ENCODE measurements at regions not wholly inside any gene's neighbourhood (a gene's known extent, or its start where the extent isn't known, plus 50 kb on each side); places are given as distances from the start of the nearest gene placed in this dataset.

DNA sequence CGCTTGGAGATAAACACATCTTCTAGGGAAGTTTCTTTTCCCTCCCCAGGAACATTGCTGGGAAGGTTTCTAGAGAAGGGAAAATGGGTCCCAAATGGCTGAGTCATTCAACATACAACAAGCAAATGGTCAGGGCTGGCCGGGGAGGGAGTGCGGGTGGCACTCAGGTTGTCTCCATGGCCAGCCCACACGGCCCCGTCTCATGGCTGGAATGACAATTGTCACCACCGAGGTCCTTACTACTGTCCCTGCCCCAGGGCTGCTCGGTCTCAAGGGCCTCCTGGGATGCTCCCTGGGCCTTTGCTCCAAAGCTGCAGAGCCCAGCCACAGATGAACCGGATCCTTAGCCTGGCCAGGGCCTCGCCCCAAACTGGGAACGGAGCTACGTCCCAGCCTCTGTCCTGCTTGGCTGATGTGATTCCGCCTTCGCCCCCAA, 121.9 kb downstream of the FGF18 start:
- Histone ChIP-seq H2AFZ (ENCODE audit: insufficient read depth, low read depth, low read length, poor library complexity, severe bottlenecking) (no peak overlapping the region), H3K27ac (ENCODE audit: low read length in 2 of 2) (no peak overlapping the region), H3K27me3 (replicated peaks in 1 of 4; ENCODE audit: control extremely low read depth in 1 of 4, control insufficient read depth in 3 of 4, insufficient read depth in 4 of 4, low read length in 3 of 4) (peaks cover 0 to 2% (median 0%) of the 10 kb centered on the region in 4 experiments), H3K36me3 (replicated peaks in 1 of 2; ENCODE audit: control extremely low read depth in 1 of 2, control insufficient read depth in 1 of 2, extremely low read depth in 1 of 2, insufficient read depth in 2 of 2, low read length in 1 of 2) (no peaks in the 10 kb centered on the region), H3K4me1 (ENCODE audit: control insufficient read depth in 2 of 2, insufficient read depth in 2 of 2, low read length in 2 of 2) (no peaks in the 10 kb centered on the region), H3K9ac (ENCODE audit: low read length) (no peak overlapping the region), H3K79me2 (ENCODE audit: control insufficient read depth, insufficient read depth, low read length) (no peaks in the 10 kb centered on the region), H3K4me2 (replicated peaks; ENCODE audit: low read depth, low read length, poor library complexity, severe bottlenecking) (no peak overlapping the region), H4K20me1 (ENCODE audit: control insufficient read depth, insufficient read depth, low read length, poor library complexity, severe bottlenecking) (no peaks in the 10 kb centered on the region), H3K4me3 (ENCODE audit: control extremely low read depth in 1 of 5, extremely low read depth in 1 of 5, insufficient read depth in 1 of 5, low read depth in 2 of 5, low read length in 4 of 5) (no peak overlapping the region), H3K9me3 (ENCODE audit: control extremely low read depth in 1 of 3, control insufficient read depth in 2 of 3, insufficient read depth in 1 of 3, low read length in 2 of 3) (peaks cover 0 to 3% (median 0%) of the 10 kb centered on the region in 3 donors)
- Mint-ChIP-seq H3K4me3 (no peak overlapping the region), H3K27me3 (peaks cover 21% of the 10 kb centered on the region), H3K4me1 (no peaks in the 10 kb centered on the region), H3K9me3 (ENCODE audit: insufficient read depth) (no peaks in the 10 kb centered on the region), H3K27ac (no peak overlapping the region)
- ATAC-seq (ENCODE audit: low read depth) = no peak
- WGBS (ENCODE audit: insufficient coverage) = 89% methylated on average over 12 of the region's 13 CpGs
- ChIA-PET CTCF (no interaction called here), POLR2A (no interaction called here)
- no peak for TF ChIP-seq EZH2 (IDR thresholded peaks at IDR 0.05; ENCODE audit: borderline replicate concordance, insufficient read depth, low read depth, low read length, poor library complexity, severe bottlenecking)
- TF ChIP-seq, protein P1, sequence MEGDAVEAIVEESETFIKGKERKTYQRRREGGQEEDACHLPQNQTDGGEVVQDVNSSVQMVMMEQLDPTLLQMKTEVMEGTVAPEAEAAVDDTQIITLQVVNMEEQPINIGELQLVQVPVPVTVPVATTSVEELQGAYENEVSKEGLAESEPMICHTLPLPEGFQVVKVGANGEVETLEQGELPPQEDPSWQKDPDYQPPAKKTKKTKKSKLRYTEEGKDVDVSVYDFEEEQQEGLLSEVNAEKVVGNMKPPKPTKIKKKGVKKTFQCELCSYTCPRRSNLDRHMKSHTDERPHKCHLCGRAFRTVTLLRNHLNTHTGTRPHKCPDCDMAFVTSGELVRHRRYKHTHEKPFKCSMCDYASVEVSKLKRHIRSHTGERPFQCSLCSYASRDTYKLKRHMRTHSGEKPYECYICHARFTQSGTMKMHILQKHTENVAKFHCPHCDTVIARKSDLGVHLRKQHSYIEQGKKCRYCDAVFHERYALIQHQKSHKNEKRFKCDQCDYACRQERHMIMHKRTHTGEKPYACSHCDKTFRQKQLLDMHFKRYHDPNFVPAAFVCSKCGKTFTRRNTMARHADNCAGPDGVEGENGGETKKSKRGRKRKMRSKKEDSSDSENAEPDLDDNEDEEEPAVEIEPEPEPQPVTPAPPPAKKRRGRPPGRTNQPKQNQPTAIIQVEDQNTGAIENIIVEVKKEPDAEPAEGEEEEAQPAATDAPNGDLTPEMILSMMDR (IDR thresholded peaks at IDR 0.05) = no peak
- intact Hi-C loops (cut with micrococcal nuclease) = no loop called here
- no peak for DNase-seq

DNA sequence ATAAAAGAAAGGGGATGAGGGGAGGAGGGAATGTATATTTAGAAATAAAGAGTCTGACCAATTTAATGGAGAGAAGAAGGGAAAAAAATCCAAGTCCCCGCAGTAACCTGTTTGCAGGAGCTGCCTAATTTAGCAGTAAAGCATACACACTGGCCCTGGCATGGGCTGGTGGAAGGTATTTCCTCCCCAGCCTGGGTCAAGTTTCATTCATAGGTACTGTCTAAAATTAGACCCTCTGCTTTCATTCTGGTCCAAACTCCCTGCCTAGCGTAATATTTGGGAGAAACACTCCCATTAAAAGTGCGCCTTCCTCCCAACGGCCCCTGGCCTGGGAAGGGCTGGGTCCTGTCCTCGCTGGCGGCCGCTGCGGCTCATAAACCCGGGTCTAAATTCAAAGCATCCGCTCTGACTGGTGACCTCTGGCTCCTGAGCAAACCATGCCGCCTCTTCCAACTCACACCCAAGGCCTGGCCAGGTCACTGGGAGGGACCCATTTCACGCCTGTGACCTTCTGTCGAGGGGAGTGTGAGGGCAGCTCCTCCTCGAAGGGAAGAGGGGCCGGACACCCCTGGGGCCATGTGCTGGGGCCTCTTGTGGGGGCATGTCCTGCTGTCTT, 123.2 kb downstream of the FGF18 start:
- H3K9me3 Mint-ChIP-seq (ENCODE audit: insufficient read depth) = no peaks in the 10 kb centered on the region
- no peak for ATAC-seq (ENCODE audit: low read depth)
- ChIA-PET POLR2A (no interaction called here), CTCF (no interaction called here)
- H3K27ac Mint-ChIP-seq = no peak overlapping the region
- no peaks in the 10 kb centered on the region for H3K36me3 ChIP-seq (replicated peaks in 1 of 2; ENCODE audit: control extremely low read depth in 1 of 2, control insufficient read depth in 1 of 2, extremely low read depth in 1 of 2, insufficient read depth in 2 of 2, low read length in 1 of 2)
- no peak overlapping the region for H3K9ac ChIP-seq (ENCODE audit: low read length)
- H3K4me3 ChIP-seq (ENCODE audit: control extremely low read depth in 1 of 5, extremely low read depth in 1 of 5, insufficient read depth in 1 of 5, low read depth in 2 of 5, low read length in 4 of 5) = no peak overlapping the region
- no peaks in the 10 kb centered on the region for H4K20me1 ChIP-seq (ENCODE audit: control insufficient read depth, insufficient read depth, low read length, poor library complexity, severe bottlenecking)
- no peak for TF ChIP-seq EZH2 (IDR thresholded peaks at IDR 0.05; ENCODE audit: borderline replicate concordance, insufficient read depth, low read depth, low read length, poor library complexity, severe bottlenecking)
- TF ChIP-seq, protein P1 (IDR thresholded peaks at IDR 0.05) = no peak
- H2AFZ ChIP-seq (ENCODE audit: insufficient read depth, low read depth, low read length, poor library complexity, severe bottlenecking) = no peak overlapping the region
- H3K4me1 Mint-ChIP-seq = no peaks in the 10 kb centered on the region
- 88% methylated on average over 9 of the region's 15 CpGs for WGBS (ENCODE audit: insufficient coverage)
- H3K9me3 ChIP-seq (ENCODE audit: control extremely low read depth in 1 of 3, control insufficient read depth in 2 of 3, insufficient read depth in 1 of 3, low read length in 2 of 3) = peaks cover 0 to 3% (median 0%) of the 10 kb centered on the region in 3 donors
- DNase-seq = no peak
- H3K27ac ChIP-seq (ENCODE audit: low read length in 2 of 2) = no peak overlapping the region
- no peaks in the 10 kb centered on the region for H3K79me2 ChIP-seq (ENCODE audit: control insufficient read depth, insufficient read depth, low read length)
- no peaks in the 10 kb centered on the region for H3K4me1 ChIP-seq (ENCODE audit: control insufficient read depth in 2 of 2, insufficient read depth in 2 of 2, low read length in 2 of 2)
- intact Hi-C loops (cut with micrococcal nuclease) = no loop called here
- no peak overlapping the region for H3K4me3 Mint-ChIP-seq
- H3K4me2 ChIP-seq (replicated peaks; ENCODE audit: low read depth, low read length, poor library complexity, severe bottlenecking) = no peak overlapping the region
- peaks cover 18% of the 10 kb centered on the region for H3K27me3 Mint-ChIP-seq
- no peaks in the 10 kb centered on the region for H3K27me3 ChIP-seq (replicated peaks in 1 of 4; ENCODE audit: control extremely low read depth in 1 of 4, control insufficient read depth in 3 of 4, insufficient read depth in 4 of 4, low read length in 3 of 4)
